ENCODE measurements at regions not wholly inside any gene's neighbourhood (a gene's known extent, or its start where the extent isn't known, plus 50 kb on each side); places are given as distances from the start of the nearest gene placed in this dataset.
A peak's percentile ranks its signal among the peaks of the same experiment; 100 is the strongest.

- DNase-seq (ENCODE audit: low read depth in 4 of 4, low spot score in 1 of 4) = no peak
Observed at GRCh38 chr7:130989101-130989795, 255.2 kb upstream of the KLF14 start.

- no peak for DNase-seq (ENCODE audit: low read depth in 4 of 4, low spot score in 1 of 4)
Observed at GRCh38 chr7:130990178-130990832, 256.3 kb upstream of the KLF14 start.

- no peak for DNase-seq (ENCODE audit: low read depth in 4 of 4, low spot score in 1 of 4)
Observed at GRCh38 chr7:130993671-130994365, 259.8 kb upstream of the KLF14 start.

- no peak for DNase-seq (ENCODE audit: low read depth in 4 of 4, low spot score in 1 of 4)
Observed at GRCh38 chr7:130994378-130995115, 260.5 kb upstream of the KLF14 start.

DNA sequence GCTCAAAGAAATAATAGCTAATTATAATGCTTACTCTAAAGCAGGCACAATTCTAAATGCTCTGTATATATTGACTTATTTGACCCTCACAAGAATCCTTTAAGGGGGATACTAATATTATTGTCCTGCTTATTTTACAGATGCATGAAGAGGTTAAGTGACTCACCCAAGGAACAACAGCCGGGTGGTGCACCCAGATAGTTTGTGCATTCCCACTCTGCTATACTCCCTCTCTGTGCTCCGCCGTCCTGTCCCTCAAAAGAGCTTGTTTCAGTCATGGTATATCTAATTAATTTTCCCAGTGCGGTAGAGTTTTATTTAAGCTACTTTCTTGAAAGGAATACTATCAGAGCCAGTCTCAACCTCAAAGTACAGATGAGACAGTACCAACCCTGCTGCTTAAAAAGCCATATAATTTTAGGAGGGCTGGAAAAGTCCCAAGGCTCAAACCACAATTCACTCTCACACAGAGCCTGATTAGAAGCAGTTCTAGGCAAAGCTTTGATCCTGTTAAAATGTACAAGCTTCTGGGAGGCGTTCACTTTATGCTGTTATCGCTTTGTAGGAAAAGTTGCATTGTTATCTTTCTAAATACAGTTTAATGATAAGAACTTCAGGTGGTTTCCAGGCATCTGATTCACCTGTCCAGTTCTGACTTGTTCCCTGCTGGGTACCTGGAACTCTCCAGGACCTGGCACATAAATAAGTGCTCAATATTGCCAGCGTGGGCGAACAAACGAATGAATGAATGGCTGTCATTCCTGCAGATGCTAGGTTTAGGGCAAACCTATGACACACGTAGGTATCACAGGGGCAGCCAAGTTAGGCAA lies 261.5 kb upstream of the KLF14 start:
- no peak for DNase-seq (ENCODE audit: low read depth in 4 of 4, low spot score in 1 of 4)

DNA sequence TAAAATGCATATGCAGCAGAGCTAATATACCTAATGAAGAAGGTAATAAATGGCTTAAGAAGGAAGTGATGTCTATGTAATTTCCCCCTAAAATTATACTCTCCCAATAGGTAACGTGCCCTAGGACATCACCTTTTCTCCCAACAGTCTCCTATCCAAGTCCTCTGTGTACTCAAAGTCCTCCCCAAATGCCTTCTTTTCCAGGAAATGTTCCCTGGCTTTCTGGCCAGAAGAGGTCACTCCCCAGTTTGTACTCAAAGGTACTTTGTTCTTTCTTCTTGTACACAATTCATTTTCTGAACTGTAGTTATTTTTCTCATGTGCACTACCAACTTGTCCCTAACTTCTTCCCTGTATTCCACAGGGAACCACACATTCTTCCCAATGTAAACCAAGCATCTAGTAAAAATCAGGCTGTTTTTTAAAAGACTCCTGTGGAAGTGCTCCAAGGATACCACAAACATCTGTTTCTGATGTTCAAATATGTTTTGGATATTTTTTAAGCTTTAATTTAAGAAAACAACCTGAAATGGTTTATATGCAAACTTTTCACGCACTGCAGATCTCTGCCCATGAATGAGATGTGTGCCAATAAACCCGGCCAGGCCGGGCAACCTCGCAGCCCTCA lies 262.3 kb upstream of the KLF14 start:
- DNase-seq (ENCODE audit: low read depth in 4 of 4, low spot score in 1 of 4) = no peak

GRCh38 chr7:130996833-130997231 lies 262.8 kb upstream of the KLF14 start:
- DNase-seq (ENCODE audit: low read depth in 4 of 4, low spot score in 1 of 4) = no peak

- DNase-seq (ENCODE audit: low read depth in 4 of 4, low spot score in 1 of 4) = no peak
Observed at GRCh38 chr7:130998993-130999602, 265.1 kb upstream of the KLF14 start.

DNA sequence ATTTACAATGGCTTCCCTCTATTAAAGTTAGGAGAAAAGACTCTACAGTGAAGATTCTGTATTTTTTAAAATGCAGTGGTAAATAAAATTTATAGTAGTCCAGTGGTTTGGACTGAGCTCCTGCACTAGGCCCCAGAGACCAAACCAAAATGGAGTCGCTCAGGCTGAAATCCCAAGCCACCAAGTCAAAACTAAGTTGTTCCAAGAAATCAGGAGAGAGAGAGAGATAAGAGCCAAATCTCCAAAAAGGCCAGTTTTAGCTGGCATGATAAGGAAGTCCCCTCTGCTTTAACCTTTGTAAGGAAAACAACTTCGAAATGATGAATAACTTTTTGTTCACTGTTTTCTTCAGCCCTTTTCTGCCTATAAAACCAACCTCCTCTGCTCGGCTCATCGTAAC lies 265.9 kb upstream of the KLF14 start:
- no peak for DNase-seq (ENCODE audit: low read depth in 4 of 4, low spot score in 1 of 4)

DNA sequence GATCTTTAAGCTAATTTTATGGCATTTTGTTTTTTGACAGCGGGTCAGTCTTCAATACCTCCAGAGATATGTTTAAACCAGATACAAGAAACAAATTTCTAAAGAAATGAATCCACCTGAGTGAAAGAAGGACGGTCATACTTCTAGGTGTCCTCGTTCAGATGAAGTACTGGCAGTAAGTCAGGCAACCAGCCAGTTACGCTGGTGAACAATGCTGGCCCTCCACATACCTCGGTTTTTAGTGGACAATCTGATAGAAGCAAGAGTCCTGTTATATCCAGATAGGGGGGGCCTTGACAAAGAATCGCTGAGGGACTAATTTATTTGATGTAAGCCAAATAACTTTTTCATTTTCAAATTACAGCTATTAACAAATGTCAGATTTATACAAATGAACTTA lies 266.4 kb upstream of the KLF14 start:
- DNase-seq (ENCODE audit: low read depth in 4 of 4, low spot score in 1 of 4) = no peak

- no peak for DNase-seq (ENCODE audit: low read depth in 4 of 4, low spot score in 1 of 4)
Observed at GRCh38 chr7:131000873-131001272, 266.9 kb upstream of the KLF14 start.

DNA sequence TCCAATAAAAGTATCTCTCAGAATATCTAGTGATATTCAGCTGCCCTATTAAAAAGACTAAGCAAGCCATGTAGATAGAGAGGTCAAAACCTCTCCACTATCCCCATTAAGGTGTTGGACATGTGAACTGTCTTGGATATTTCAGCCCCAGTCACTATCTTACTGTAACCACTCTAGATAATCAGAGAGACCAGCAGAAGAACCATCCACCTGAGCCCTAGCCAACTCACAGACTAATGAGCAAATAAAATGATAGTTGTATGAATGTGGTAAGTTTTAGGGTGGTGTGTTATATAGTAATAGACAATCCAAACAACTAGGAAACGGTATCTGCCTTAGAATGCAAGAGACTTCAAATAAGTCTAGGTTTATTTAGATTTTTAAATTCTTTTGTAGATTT lies 268.6 kb upstream of the KLF14 start:
- no peak for DNase-seq (ENCODE audit: low read depth in 4 of 4, low spot score in 1 of 4)

- no peak for DNase-seq (ENCODE audit: low read depth in 4 of 4, low spot score in 1 of 4)
Observed at GRCh38 chr7:131003634-131004033, 269.6 kb upstream of the KLF14 start.

- no peak for DNase-seq (ENCODE audit: low read depth in 4 of 4, low spot score in 1 of 4)
Observed at GRCh38 chr7:131004371-131004770, 270.4 kb upstream of the KLF14 start.

DNA sequence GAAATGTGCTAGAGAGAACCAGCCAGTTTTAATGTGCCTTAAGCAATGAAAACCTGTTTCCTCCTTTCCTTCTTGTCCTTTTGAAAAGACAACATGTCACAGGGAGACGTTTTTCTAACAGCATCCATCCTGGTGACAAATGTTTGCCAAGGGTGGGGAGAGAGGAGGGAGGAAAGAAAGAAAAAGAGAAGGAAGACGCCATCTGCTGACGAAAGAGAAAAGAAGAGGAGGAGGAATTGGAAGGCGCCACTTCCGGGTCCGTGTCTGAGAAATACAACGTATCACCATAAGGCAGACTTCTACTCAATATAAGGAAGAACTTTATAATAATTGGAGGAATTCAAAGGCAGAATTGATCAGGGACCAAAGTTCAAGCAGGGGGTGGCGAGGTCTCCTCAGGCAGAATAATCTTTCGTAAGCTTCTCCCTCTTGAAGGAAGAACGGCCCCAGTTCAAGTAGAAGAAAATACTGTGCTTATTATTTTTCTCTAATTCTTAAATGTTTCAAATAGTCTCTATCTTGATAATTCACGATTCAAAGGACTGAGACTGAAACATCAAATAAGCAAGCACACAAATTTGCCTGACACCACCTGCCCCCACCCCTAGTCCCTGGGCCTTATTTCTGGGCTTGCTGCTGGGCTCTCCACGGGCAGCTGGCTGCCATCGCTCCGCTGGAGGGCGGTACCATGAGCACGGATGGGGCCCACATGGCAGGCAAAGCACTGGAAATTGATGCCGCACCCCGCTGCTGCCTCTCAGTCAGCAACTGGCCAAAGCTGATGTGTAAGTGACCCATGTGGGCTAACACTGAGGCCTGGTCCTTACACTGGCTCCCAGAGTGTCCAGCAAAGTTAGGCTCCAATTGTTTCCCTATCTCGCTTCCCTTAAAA lies 273.7 kb upstream of the KLF14 start:
- peak in 1 of 4 experiments; percentile 54 for DNase-seq (ENCODE audit: low read depth in 4 of 4, low spot score in 1 of 4)

- no peak for DNase-seq (ENCODE audit: low read depth in 4 of 4, low spot score in 1 of 4)
Observed at GRCh38 chr7:131008840-131009711, 275.1 kb upstream of the KLF14 start.

DNA sequence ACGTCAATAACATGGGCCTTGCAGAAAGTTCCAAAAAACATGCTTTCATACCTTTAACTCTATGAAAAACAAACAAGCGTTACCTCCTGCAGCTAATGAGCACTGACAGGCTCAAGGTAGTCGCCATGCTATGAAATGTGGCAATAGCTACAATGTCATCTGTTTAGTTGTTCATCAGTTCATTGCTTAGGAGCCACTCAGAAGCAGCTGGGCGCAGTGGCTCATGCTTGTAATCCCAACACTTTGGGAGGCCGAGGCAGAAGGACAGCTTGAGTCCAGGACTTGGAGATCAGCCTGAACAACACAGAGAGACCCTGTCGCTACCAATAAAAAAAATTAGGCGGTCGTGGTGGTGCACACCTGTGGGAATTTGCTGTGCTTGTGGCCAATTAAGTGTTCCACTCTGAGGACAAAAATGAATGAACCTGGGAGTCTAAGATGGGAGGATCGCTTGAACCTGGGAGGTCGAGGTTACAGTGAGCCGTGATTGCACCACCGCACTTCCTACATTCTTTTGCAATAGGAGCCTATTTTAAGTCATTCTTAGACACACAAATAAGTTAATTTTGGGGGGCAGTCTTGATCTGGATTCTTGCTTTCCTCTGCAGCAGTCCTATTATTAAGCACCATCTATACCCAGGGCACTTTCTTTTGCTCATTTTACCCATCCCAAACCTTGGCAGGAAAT lies 276.2 kb upstream of the KLF14 start:
- no peak for DNase-seq (ENCODE audit: low read depth in 4 of 4, low spot score in 1 of 4)
